GM23338 (cell line): ENCODE measurements at regions not wholly inside any gene's neighbourhood (a gene's known extent, or its start where the extent isn't known, plus 50 kb on each side); places are given as distances from the start of the nearest gene placed in this dataset.

Experiments
- ATAC-seq: fragments of 200-7000 bp; cut with Tn5 transposase; 3 replicates; pipeline ENCODE4 v1.9.1; 2020
- DNase-seq: peaks from one replicate; pipeline ENCODE4 v3.0.0-alpha.2; 2015; ENCODE audit warnings: low spot score
- H2AFZ ChIP-seq: fragments of 200-600 bp; sonication (generic); 2 replicates; pipeline ENCODE4 v1.8.0; 2016; ENCODE audit warnings: antibody characterized with exemption, mild to moderate bottlenecking, moderate library complexity
- H3F3A ChIP-seq: fragments of 200-600 bp; sonication (generic); replicated peaks from 2 replicates; pipeline ENCODE4 v1.8.0; 2017; ENCODE audit warnings: antibody characterized with exemption, mixed run types, low read depth
- H3K27ac ChIP-seq: fragments of 200-600 bp; sonication (generic); 2 replicates; pipeline ENCODE4 v1.6.1; 2016; ENCODE audit warnings: low read depth
- H3K27me3 ChIP-seq: fragments of 200-600 bp; sonication (generic); 2 replicates; pipeline ENCODE4 v1.8.0; 2016; ENCODE audit warnings: mild to moderate bottlenecking, mixed run types, moderate library complexity; ENCODE audit not compliant: insufficient read depth
- H3K36me3 ChIP-seq: fragments of 200-600 bp; sonication (generic); 2 replicates; pipeline ENCODE4 v1.8.0; 2016; ENCODE audit warnings: mild to moderate bottlenecking; ENCODE audit not compliant: insufficient read depth
- H3K4me1 ChIP-seq: fragments of 200-600 bp; sonication (generic); 2 replicates; pipeline ENCODE4 v1.8.0; 2016; ENCODE audit warnings: mild to moderate bottlenecking, moderate library complexity; ENCODE audit not compliant: insufficient read depth
- H3K4me2 ChIP-seq: fragments of 200-600 bp; sonication (generic); 2 replicates; pipeline ENCODE4 v1.7.1; 2017; ENCODE audit warnings: mixed run types
- H3K4me3 ChIP-seq: fragments of 200-600 bp; sonication (generic); 2 replicates; pipeline ENCODE4 v1.6.1; 2016; ENCODE audit warnings: mixed run types
- H3K79me2 ChIP-seq: fragments of 200-600 bp; sonication (generic); replicated peaks from 2 replicates; pipeline ENCODE4 v1.8.0; 2017; ENCODE audit warnings: mild to moderate bottlenecking; ENCODE audit not compliant: insufficient read depth
- H3K9me2 ChIP-seq: fragments of 200-600 bp; sonication (generic); 2 replicates; pipeline ENCODE4 v1.8.0; 2017; ENCODE audit not compliant: insufficient read depth
- H4K20me1 ChIP-seq: fragments of 200-600 bp; sonication (generic); replicated peaks from 2 replicates; pipeline ENCODE4 v1.8.0; 2017; ENCODE audit warnings: mild to moderate bottlenecking; ENCODE audit not compliant: insufficient read depth
- H3K27ac Mint-ChIP-seq: 2 replicates; pipeline ENCODE4 v1.8.0; 2020; ENCODE audit warnings: inconsistent platforms, mild to moderate bottlenecking, moderate library complexity, mixed read lengths
- H3K27me3 Mint-ChIP-seq: 3 replicates; pipeline ENCODE4 v1.8.0; 2022; ENCODE audit warnings: low read depth, mild to moderate bottlenecking, moderate library complexity, mixed read lengths, inconsistent platforms; ENCODE audit not compliant: insufficient read depth, poor library complexity
- H3K36me3 Mint-ChIP-seq: 3 replicates; pipeline ENCODE4 v1.8.0; 2021; ENCODE audit warnings: low read depth, mild to moderate bottlenecking, inconsistent platforms, moderate library complexity, mixed read lengths
- H3K4me1 Mint-ChIP-seq: 3 replicates; pipeline ENCODE4 v1.8.0; 2020; ENCODE audit warnings: mild to moderate bottlenecking, inconsistent platforms, mixed read lengths
- H3K4me3 Mint-ChIP-seq: 3 replicates; pipeline ENCODE4 v1.8.0; 2021; ENCODE audit warnings: moderate library complexity, mild to moderate bottlenecking, inconsistent platforms, mixed read lengths
- H3K9me3 Mint-ChIP-seq: 3 replicates; pipeline ENCODE4 v1.8.0; 2020; ENCODE audit warnings: moderate library complexity, mild to moderate bottlenecking, inconsistent platforms, mixed read lengths
- CREB1 ChIP-seq: fragments of 250-450 bp; sonication (Bioruptor Pico); IDR thresholded peaks from 2 replicates; pipeline ENCODE4 v1.5.0; 2020; ENCODE audit warnings: low read depth, mild to moderate bottlenecking, moderate library complexity
- ETS1 ChIP-seq: IDR thresholded peaks from 2 replicates; pipeline ENCODE4 v1.6.1; 2016; ENCODE audit warnings: antibody characterized with exemption
- EZH2phosphoT487 ChIP-seq: fragments of 200-600 bp; sonication (generic); IDR thresholded peaks from one replicate; pipeline ENCODE4 v1.8.1; 2018; ENCODE audit warnings: antibody characterized with exemption; ENCODE audit not compliant: unreplicated experiment
- JUNB ChIP-seq: IDR thresholded peaks from one replicate; pipeline ENCODE4 v1.6.1; 2016; ENCODE audit warnings: antibody characterized with exemption; ENCODE audit not compliant: unreplicated experiment
- NANOG ChIP-seq: IDR thresholded peaks from 2 replicates; pipeline ENCODE4 v1.6.1; 2016; ENCODE audit warnings: antibody characterized with exemption, borderline replicate concordance
- POLR2AphosphoS5 ChIP-seq: IDR thresholded peaks from 2 replicates; pipeline ENCODE4 v1.6.1; 2016; ENCODE audit warnings: antibody characterized with exemption, low read depth
- REST ChIP-seq: IDR thresholded peaks from one replicate; pipeline ENCODE4 v1.6.1; 2018; ENCODE audit warnings: antibody characterized with exemption; ENCODE audit not compliant: unreplicated experiment
- ZNF462 ChIP-seq: fragments of 250-450 bp; sonication (Bioruptor Pico); IDR thresholded peaks from 2 replicates; pipeline ENCODE4 v1.5.0; 2020; ENCODE audit warnings: mild to moderate bottlenecking, moderate library complexity
- TF ChIP-seq, protein P1 (sequence below), 2 experiments: fragments of 200-600 bp in 1 of 2; sonication (generic) in 1 of 2; conservative IDR thresholded peaks; 2 replicates each; pipeline versions ENCODE4 v1.5.1 to v1.6.1; 2016 to 2017; ENCODE audit warnings: antibody characterized with exemption in 2 of 2, low read depth in 2 of 2, mild to moderate bottlenecking in 2 of 2, moderate library complexity in 1 of 2

GRCh38 chr1:163588796-163589195 is 267.0 kb downstream of the NUF2 start:
- Histone ChIP-seq H3K4me3 (no peak overlapping the region), H3K27me3 (no peaks in the 10 kb centered on the region), H3K9me2 (peaks cover 15% of the 10 kb centered on the region), H3K36me3 (no peaks in the 10 kb centered on the region), H4K20me1 (no peaks in the 10 kb centered on the region), H2AFZ (0 out of 2 replicates have a peak overlapping the region, but pooled peaks have one; percentile 24), H3K79me2 (no peaks in the 10 kb centered on the region), H3F3A (no peaks in the 10 kb centered on the region), H3K4me1 (peaks cover 11% of the 10 kb centered on the region), H3K4me2 (no peak overlapping the region), H3K27ac (no peak overlapping the region)
- H3K4me3 Mint-ChIP-seq, result no peak overlapping the region
- peaks cover 22% of the 10 kb centered on the region for H3K4me1 Mint-ChIP-seq
- no peak for DNase-seq
- H3K27me3 Mint-ChIP-seq, result peaks cover 6% of the 10 kb centered on the region
- H3K9me3 Mint-ChIP-seq, result no peaks in the 10 kb centered on the region; the same call in 1 of the 3 replicates
- no peaks in the 10 kb centered on the region; the same call in 2 of the 3 replicates for H3K36me3 Mint-ChIP-seq
- ATAC-seq, result no peak
- H3K27ac Mint-ChIP-seq, result no peak overlapping the region
- TF ChIP-seq NANOG, result no peak
- no peak for TF ChIP-seq JUNB
- no peak for TF ChIP-seq ZNF462 (CRISPR knock-in tag)
- TF ChIP-seq EZH2phosphoT487, result no peak

DNA sequence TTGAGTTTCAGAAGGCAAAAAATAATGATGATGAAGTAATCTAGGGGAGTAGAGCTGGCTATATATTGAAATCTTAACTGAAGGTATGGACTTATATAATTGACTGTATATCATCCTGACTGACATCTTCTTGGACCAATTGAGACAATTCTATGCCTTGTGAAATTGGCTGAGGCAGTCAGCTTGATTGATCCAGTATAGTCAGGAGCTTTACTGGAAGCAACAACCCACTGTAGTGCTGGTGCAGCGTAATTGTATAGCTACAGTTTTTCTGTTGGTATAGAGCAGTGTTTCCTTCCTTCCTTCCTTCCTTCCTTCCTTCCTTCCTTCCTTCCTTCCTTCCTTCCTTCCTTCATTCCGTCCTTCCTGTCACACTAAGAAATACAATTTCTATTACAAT is 268.0 kb downstream of the NUF2 start:
- Histone ChIP-seq H4K20me1 (no peaks in the 10 kb centered on the region), H3K79me2 (no peaks in the 10 kb centered on the region), H3K4me3 (no peak overlapping the region), H3F3A (no peaks in the 10 kb centered on the region), H2AFZ (no peak overlapping the region), H3K4me1 (0 out of 2 replicates have a peak, but pooled peaks cover 6% of the 10 kb centered on the region), H3K4me2 (no peak overlapping the region), H3K36me3 (no peaks in the 10 kb centered on the region), H3K27me3 (no peaks in the 10 kb centered on the region), H3K9me2 (peaks cover 15% of the 10 kb centered on the region), H3K27ac (no peak overlapping the region)
- Mint-ChIP-seq H3K4me3 (no peak overlapping the region), H3K36me3 (no peaks in the 10 kb centered on the region; the same call in 2 of the 3 replicates), H3K4me1 (peaks cover 21% of the 10 kb centered on the region), H3K27ac (no peak overlapping the region), H3K9me3 (no peaks in the 10 kb centered on the region; the same call in 1 of the 3 replicates), H3K27me3 (peaks cover 6% of the 10 kb centered on the region)
- no peak for ATAC-seq
- DNase-seq, result no peak
- TF ChIP-seq, protein P1, sequence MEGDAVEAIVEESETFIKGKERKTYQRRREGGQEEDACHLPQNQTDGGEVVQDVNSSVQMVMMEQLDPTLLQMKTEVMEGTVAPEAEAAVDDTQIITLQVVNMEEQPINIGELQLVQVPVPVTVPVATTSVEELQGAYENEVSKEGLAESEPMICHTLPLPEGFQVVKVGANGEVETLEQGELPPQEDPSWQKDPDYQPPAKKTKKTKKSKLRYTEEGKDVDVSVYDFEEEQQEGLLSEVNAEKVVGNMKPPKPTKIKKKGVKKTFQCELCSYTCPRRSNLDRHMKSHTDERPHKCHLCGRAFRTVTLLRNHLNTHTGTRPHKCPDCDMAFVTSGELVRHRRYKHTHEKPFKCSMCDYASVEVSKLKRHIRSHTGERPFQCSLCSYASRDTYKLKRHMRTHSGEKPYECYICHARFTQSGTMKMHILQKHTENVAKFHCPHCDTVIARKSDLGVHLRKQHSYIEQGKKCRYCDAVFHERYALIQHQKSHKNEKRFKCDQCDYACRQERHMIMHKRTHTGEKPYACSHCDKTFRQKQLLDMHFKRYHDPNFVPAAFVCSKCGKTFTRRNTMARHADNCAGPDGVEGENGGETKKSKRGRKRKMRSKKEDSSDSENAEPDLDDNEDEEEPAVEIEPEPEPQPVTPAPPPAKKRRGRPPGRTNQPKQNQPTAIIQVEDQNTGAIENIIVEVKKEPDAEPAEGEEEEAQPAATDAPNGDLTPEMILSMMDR (conservative IDR thresholded peaks at IDR 0.05; ENCODE audit: low read depth in 2 of 2), result no peak
- TF ChIP-seq ETS1 (no peak), JUNB (no peak), REST (no peak), NANOG (no peak), POLR2AphosphoS5 (no peak), CREB1 (no peak)
